Stimulated activated CD8-positive, alpha-beta memory T cell treated with anti-CD3 and anti-CD28 coated beads, Interleukin-4, amount 100 ng/mL, for 4 hours (primary cell): ENCODE measurements at regions not wholly inside any gene's neighbourhood (a gene's known extent, or its start where the extent isn't known, plus 50 kb on each side); places are given as distances from the start of the nearest gene placed in this dataset.
"Not testable (repeated sequence)": the region's sequence is repeated elsewhere in the genome, so short reads cannot be mapped to it uniquely, and the experiment has no call there.

ENCODE experiments used
- DNase-seq, 2 donors: peaks; one replicate each; pipeline ENCODE4 v3.0.0-alpha.2; 2020; ENCODE audit warnings: low read depth in 2 of 2, low spot score in 1 of 2

DNA sequence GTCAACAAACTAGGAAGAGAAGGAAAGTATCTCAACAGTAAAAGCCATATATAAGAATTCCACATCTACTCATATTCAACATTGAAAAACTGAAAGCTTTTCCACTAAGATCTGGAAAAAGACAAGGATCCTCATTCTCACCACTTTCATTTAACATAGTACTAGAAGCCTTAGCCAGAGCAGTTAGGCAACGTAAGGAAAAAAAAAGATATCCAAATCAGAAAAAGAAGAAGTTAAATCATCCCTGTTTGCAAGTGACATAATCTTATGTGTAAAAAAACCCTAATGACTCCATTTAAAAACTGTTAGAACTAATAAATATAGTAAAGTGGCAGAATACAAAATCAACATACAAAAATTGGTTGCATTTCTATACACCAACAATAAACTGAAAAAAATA is 426.2 kb downstream of the BCAT1 start:
- no peak for DNase-seq

GRCh38 chr12:24519759-24520158 is 429.1 kb downstream of the BCAT1 start:
- no peak for DNase-seq

DNA sequence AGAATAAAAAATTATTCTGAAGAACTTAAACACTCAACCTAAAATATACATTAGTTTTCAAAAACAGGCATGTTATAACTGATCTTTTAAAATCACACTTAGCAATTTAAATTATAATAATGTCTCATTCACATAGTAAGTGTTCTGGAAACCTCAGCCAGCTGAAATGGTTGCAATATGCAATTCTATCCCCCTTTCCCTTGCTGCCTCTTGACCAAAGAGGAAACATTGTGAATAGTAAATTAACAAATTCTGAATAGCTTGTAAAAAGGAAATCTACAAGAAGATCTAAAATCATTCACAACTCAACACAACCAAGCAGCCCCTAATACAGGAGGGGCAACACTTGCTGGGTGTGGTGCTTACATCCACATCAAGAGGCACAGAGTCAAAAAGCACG is 431.9 kb downstream of the BCAT1 start:
- no peak for DNase-seq

- DNase-seq: no peak
Observed at GRCh38 chr12:24510581-24511125, 438.2 kb downstream of the BCAT1 start.

DNA sequence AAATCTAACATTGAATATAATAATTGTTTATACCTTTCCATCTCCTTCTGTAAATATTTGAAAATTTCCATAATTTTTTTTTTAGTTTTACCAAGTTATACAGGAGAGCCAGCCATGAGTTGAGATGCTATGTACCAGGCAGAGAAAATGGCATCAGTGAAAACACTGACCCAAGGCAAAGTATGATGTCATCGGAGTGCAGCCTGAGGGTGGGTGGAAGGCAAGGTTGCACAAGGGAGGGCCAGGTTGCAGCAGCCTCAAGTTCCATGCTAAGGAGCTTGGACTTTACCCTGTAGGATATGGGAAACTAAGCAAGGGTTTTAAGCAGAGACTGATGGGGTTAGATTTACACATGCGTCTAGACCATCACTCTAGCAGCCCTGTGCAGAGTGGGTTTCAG is 441.1 kb downstream of the BCAT1 start:
- no peak for DNase-seq

DNA sequence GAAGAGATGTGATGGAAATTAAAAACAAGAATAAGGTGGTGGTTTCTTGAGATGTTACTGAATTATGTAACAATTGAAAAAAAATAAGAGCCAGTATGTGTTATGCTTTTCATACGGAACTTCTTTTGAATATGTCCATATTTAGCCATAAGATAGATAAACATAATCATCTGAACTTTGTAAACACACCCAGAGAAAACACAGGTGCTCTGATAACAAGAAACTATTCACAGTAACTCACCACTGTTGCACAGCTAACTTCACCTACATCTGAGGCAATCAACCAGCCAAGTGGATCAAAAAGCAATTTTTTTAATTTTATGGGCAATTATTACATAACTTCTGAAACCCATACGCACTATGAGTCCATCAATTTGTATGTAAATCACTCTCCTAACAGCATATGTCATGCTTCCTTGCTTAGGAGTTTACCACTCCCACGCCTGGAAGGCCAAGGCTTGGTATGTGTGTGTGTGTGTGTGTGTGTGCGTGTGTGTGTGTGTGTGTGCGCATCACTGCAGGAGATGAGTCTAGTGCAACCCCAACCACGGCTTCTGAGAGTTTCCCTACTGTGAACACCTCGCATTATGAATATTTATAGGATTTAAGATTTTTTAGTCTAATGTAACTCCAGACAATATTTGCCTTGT is 443.4 kb downstream of the BCAT1 start:
- DNase-seq: no peak

- DNase-seq: not testable (repeated sequence)
Observed at GRCh38 chr12:24503477-24503876, 445.4 kb downstream of the BCAT1 start.

DNA sequence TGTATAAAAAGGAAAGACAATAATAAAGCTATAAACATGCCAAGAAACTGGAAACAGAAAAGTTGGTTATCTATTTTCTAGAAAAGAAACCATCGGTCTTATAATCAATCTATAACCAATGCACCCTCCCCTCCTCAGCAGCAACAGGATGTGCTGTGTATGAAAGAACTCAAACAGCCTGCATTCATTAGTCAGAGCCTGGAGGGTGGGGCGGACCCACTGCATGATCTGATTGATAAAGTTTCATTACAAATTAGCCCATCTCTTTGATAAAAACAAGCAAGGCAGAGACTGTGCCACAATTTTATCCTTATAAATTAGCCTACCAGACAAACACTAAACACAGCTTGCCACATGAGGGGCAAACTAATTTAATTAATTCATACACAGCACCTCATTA is 448.1 kb downstream of the BCAT1 start:
- DNase-seq: no peak

- DNase-seq: no peak
Observed at GRCh38 chr12:24500421-24500820, 448.5 kb downstream of the BCAT1 start.

- DNase-seq: no peak
Observed at GRCh38 chr12:24499151-24500146, 449.5 kb downstream of the BCAT1 start.

- DNase-seq: no peak
Observed at GRCh38 chr12:24496755-24497154, 452.1 kb downstream of the BCAT1 start.

DNA sequence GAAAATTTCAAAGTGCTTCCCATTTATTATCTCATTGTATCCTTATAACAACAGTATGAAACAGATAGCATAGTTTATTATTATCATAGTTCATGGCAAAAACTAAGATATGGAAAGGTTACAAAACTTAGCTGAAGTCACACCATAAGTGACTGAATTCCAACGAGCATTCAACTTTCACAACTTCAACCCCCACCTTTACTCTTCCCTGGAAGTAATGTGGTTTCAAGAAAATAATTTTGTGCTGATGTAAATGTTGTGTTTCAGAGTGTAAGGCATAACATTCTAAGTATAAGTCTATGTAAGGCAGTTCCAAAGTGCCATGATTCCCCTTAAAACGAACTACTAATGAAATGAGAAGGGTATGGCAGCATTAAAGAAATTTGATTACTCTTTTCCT is 454.5 kb downstream of the BCAT1 start:
- no peak for DNase-seq

- DNase-seq: no peak
Observed at GRCh38 chr12:24491968-24492367, 456.9 kb downstream of the BCAT1 start.

DNA sequence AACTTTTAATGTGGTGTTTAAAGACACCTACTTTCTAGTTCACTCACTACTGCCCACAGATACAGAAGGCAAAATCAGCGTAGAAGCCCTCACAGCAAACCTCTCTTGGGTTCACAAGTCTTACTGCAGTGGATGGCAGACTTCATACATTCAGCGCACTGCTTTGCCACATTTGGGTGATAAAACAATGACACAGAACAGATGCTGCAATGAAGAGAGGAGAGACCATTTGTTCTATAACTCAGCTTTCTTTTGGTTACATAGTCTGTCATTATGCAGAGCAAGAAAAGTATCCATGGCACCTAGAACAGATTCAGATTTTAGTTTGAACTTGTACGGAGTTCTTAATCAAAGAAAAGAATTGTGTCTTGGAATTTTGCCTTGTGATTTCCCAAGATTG is 459.0 kb downstream of the BCAT1 start:
- no peak for DNase-seq

GRCh38 chr12:24488906-24489619 is 459.8 kb downstream of the BCAT1 start:
- no peak for DNase-seq

GRCh38 chr12:24488091-24488596 is 460.8 kb downstream of the BCAT1 start:
- DNase-seq: no peak

- DNase-seq: no peak
Observed at GRCh38 chr12:24487606-24488005, 461.3 kb downstream of the BCAT1 start.

GRCh38 chr12:24483732-24484131 is 465.2 kb downstream of the BCAT1 start:
- no peak for DNase-seq

DNA sequence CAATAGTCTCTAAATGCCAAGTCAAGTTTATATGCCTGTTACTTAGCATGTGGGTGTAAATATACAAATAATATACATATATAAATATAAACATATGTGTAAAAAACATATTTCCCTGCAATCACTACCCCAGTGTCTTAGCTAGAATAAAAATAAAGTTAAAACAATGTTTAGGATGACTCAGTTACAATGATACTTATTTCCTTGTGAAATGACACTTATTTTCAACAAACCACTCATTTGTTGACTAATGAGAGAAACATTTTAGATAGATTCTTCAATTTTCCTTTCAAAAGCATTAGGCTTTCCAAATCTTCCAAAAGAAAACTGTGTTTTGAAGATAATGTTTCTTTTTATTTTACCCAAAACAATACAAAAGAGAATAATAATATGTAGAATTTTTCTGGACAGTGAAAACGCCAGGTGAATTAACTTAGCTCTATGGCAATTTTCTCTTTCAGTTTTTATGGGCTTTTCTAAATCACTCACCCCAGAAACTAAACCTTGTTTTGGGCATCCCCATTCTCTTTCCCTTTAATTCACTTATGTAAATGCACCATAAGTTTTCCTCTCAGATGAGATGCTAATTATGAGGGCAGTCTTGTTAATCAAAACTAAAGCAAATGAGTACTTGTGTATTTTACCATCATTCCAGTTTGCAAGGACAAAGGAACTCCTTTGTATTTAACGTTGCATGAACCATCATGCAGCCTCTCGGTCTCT is 465.9 kb downstream of the BCAT1 start:
- DNase-seq: no peak

DNA sequence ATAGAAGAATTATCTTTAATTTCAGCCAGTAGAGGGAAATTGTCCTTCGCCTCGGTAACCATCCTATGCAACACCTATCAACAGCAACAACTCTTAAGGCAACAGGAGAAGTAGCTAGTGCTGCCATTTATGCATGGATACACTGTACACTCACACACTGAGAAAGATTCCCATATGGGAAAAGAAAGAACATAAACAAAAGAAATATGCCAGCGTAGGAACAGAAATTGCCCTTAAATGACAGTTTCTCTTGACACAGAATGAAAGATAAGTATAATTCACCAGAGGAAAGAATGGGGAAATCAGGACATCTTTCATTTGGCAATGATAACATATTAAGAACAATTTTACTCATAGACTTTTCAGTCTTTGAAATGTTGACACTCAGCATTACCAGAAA is 466.9 kb downstream of the BCAT1 start:
- no peak for DNase-seq
